ENCODE measurements at regions not wholly inside any gene's neighbourhood (a gene's known extent, or its start where the extent isn't known, plus 50 kb on each side); places are given as distances from the start of the nearest gene placed in this dataset.

DNA sequence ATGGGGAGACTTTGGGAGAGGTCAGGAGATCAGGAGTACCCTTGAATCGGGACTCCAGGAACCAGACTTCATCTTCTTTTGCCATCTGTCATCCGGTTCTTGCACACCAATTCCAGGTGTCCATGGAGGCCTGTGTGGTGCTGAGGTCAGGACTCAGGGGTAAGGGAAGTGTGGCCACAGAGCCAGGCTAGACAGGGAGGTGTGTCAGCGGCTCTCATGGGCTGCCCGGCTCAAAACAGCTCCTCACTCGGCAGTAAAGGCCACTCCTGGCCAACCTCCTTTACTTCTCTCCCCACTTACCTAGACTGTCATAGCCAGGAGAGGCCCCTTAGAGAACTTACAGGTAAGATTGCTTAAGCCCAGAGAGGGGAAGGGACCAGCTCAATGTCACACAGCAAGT lies 75.7 kb upstream of the NECTIN1 start:
- ChIA-PET POLR2A (no interaction called here), CTCF (interaction anchor here (2.2 kb wide), 1 partner anchor 75 kb away, joined by 5 read pairs; the partner anchor contains the start of gene NECTIN1)
- no peak for DNase-seq (ENCODE audit: low read depth, low spot score)

GRCh38 chr11:119803726-119804294 lies 74.8 kb upstream of the NECTIN1 start:
- ChIA-PET CTCF (interaction anchor here (2.2 kb wide), 1 partner anchor 75 kb away, joined by 5 read pairs; the partner anchor contains the start of gene NECTIN1), POLR2A (no interaction called here)
- no peak overlapping the region for H3K4me3 ChIP-seq (ENCODE audit: low read depth, low read length)
- TF ChIP-seq, protein P1, sequence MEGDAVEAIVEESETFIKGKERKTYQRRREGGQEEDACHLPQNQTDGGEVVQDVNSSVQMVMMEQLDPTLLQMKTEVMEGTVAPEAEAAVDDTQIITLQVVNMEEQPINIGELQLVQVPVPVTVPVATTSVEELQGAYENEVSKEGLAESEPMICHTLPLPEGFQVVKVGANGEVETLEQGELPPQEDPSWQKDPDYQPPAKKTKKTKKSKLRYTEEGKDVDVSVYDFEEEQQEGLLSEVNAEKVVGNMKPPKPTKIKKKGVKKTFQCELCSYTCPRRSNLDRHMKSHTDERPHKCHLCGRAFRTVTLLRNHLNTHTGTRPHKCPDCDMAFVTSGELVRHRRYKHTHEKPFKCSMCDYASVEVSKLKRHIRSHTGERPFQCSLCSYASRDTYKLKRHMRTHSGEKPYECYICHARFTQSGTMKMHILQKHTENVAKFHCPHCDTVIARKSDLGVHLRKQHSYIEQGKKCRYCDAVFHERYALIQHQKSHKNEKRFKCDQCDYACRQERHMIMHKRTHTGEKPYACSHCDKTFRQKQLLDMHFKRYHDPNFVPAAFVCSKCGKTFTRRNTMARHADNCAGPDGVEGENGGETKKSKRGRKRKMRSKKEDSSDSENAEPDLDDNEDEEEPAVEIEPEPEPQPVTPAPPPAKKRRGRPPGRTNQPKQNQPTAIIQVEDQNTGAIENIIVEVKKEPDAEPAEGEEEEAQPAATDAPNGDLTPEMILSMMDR (IDR thresholded peaks at IDR 0.05; ENCODE audit: insufficient read depth, low read length, missing control alignments): no peak
- no peak for DNase-seq (ENCODE audit: low read depth, low spot score)

More for the DNA sequence above, 75.7 kb upstream of the NECTIN1 start:
- H3K4me3 ChIP-seq (ENCODE audit: low read depth, low read length): no peak overlapping the region
- TF ChIP-seq, protein P1 (IDR thresholded peaks at IDR 0.05; ENCODE audit: insufficient read depth, low read length, missing control alignments): no peak

- H3K4me3 ChIP-seq (ENCODE audit: low read depth, low read length): no peak overlapping the region
- TF ChIP-seq, protein P1 (IDR thresholded peaks at IDR 0.05; ENCODE audit: insufficient read depth, low read length, missing control alignments): no peak
- ChIA-PET CTCF (no interaction called here), POLR2A (no interaction called here)
- no peak for DNase-seq (ENCODE audit: low read depth, low spot score)
Observed at GRCh38 chr11:119803139-119803538, 74.1 kb upstream of the NECTIN1 start.

DNA sequence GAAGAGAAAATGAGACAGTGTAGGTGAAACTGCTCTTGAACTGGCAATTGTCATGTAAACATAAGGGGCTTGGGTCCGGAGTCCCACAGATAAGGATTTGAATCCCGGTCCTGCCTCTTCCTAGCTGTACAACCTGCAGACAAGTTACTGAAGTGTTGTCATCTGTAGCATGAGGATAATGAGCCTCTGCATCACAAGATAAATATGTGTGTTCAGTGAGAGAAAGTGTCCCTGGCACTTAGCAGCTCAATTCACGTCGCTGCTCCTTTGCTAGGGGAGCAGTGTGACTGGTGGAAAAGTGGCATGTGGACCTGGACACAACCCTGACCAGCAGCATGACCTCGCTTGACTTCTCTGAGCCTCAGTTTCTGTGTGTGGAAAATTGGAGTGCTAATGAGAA lies 73.7 kb upstream of the NECTIN1 start:
- H3K4me3 ChIP-seq (ENCODE audit: low read depth, low read length): no peak overlapping the region
- ChIA-PET POLR2A (no interaction called here), CTCF (no interaction called here)
- no peak for DNase-seq (ENCODE audit: low read depth, low spot score)
- TF ChIP-seq, protein P1 (IDR thresholded peaks at IDR 0.05; ENCODE audit: insufficient read depth, low read length, missing control alignments): no peak

DNA sequence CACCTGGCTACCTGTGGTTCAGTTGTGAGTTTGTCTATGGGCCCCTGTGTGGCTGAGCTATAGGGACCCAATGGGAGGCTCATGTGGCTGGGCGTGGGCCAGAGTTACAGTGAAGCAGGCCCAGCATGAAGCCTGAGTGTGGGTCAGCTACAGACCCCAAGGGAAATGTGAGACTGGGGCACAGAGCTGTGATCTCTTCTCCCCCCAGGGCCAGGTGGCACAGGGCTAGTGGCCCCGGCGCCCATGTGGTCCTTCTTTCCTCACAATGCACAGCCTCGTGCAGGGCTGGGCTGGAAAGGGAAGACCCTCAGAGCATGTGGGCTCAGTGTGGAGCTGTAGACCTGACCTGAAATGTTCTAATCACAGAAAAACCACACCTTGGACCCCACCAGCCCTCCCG lies 71.6 kb upstream of the NECTIN1 start:
- CTCF ChIA-PET: no interaction called here
- POLR2A ChIA-PET: interaction anchor here (0.9 kb wide), 1 partner anchor 18 kb away, joined by 3 read pairs; no protein-coding TSS in a partner anchor
- TF ChIP-seq, protein P1 (IDR thresholded peaks at IDR 0.05; ENCODE audit: insufficient read depth, low read length, missing control alignments): no peak
- no peak for DNase-seq (ENCODE audit: low read depth, low spot score)
- H3K4me3 ChIP-seq (ENCODE audit: low read depth, low read length): no peak overlapping the region

DNA sequence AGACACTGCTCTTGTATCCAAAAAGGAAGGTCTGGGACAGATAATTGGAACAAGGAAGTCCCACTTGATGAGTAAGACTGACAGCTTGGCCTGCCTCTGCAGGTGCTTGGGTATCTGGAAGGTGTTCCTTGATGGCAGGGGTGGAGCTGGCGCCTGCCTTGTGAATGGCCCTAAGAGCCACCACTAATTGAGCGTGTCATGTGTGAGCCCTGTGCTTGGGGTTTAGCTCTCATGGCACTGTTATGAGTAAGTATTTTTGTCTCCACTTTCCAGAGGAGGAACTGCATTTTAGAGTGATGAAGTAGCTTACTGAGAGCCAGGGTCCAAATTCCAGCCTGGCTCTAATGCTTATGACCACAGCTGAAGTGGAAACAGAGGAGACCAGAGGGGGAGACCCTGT lies 71.2 kb upstream of the NECTIN1 start:
- H3K4me3 ChIP-seq (ENCODE audit: low read depth, low read length): no peak overlapping the region
- ChIA-PET CTCF (interaction anchor here (0.8 kb wide), 1 partner anchor 71 kb away, joined by 3 read pairs; no protein-coding TSS in a partner anchor), POLR2A (interaction anchor here (0.9 kb wide), 1 partner anchor 18 kb away, joined by 3 read pairs; no protein-coding TSS in a partner anchor)
- TF ChIP-seq, protein P1 (IDR thresholded peaks at IDR 0.05; ENCODE audit: insufficient read depth, low read length, missing control alignments): no peak
- DNase-seq (ENCODE audit: low read depth, low spot score): no peak
